Neural cell (in vitro differentiated cells): ENCODE measurements at regions not wholly inside any gene's neighbourhood (a gene's known extent, or its start where the extent isn't known, plus 50 kb on each side); places are given as distances from the start of the nearest gene placed in this dataset.

Experiments used
- H2AFZ ChIP-seq: fragments of 200-600, 300-800 bp; sonication (generic), shearing (Covaris generic); 2 replicates; pipeline ENCODE4 v1.6.0; 2014; ENCODE audit warnings: low read depth, mild to moderate bottlenecking, antibody characterized with exemption, low read length, moderate library complexity
- H3F3A ChIP-seq: fragments of 200-600 bp; shearing (Covaris generic); 2 replicates; pipeline ENCODE4 v1.6.1; 2016; ENCODE audit warnings: mild to moderate bottlenecking, moderate library complexity, mixed read lengths, antibody characterized with exemption, low read length; ENCODE audit not compliant: insufficient read depth, poor library complexity, severe bottlenecking
- H3K27ac ChIP-seq: fragments of 200-600, 300-800 bp; sonication (generic), shearing (Covaris generic); 2 replicates; pipeline ENCODE4 v1.5.1; 2014; ENCODE audit warnings: mild to moderate bottlenecking, low read length, moderate library complexity
- H3K27me3 ChIP-seq: fragments of 300-800, 200-600 bp; sonication (generic), shearing (Covaris generic); 2 replicates; pipeline ENCODE4 v1.6.0; 2014; ENCODE audit warnings: mild to moderate bottlenecking, low read depth, low read length, moderate library complexity; ENCODE audit not compliant: insufficient read depth
- H3K36me3 ChIP-seq: fragments of 300-800, 200-600 bp; sonication (generic), shearing (Covaris generic); 2 replicates; pipeline ENCODE4 v1.5.1; 2014; ENCODE audit warnings: mild to moderate bottlenecking, antibody characterized with exemption, low read length, moderate library complexity; ENCODE audit not compliant: insufficient read depth
- H3K4me2 ChIP-seq: fragments of 300-800, 200-600 bp; sonication (generic), shearing (Covaris generic); 2 replicates; pipeline ENCODE4 v1.6.0; 2014; ENCODE audit warnings: mild to moderate bottlenecking, low read length
- H3K4me3 ChIP-seq: fragments of 300-800, 200-600 bp; sonication (generic), shearing (Covaris generic); 2 replicates; pipeline ENCODE4 v1.5.1; 2014; ENCODE audit warnings: mild to moderate bottlenecking, low read length, moderate library complexity
- H3K79me2 ChIP-seq: fragments of 200-600 bp; shearing (Covaris generic); replicated peaks from 2 replicates; pipeline ENCODE4 v1.6.0; 2014; ENCODE audit warnings: mild to moderate bottlenecking, low read length, moderate library complexity; ENCODE audit not compliant: insufficient read depth
- H3K9ac ChIP-seq: fragments of 300-800, 200-600 bp; sonication (generic), shearing (Covaris generic); 2 replicates; pipeline ENCODE4 v1.6.1; 2016; ENCODE audit warnings: mild to moderate bottlenecking, low read length, mixed read lengths
- H3K9me2 ChIP-seq: fragments of 200-600 bp; shearing (Covaris generic); 2 replicates; pipeline ENCODE4 v1.6.1; 2016; ENCODE audit warnings: mild to moderate bottlenecking, low read length, mixed read lengths; ENCODE audit not compliant: insufficient read depth
- H3K9me3 ChIP-seq: fragments of 200-600, 300-800 bp; sonication (generic), shearing (Covaris generic); 2 replicates; pipeline ENCODE4 v1.6.1; 2016; ENCODE audit warnings: mild to moderate bottlenecking, mixed run types, low read length, moderate library complexity, mixed read lengths
- H4K20me1 ChIP-seq: fragments of 200-600 bp; shearing (Covaris generic); 2 replicates; pipeline ENCODE4 v1.6.1; 2016; ENCODE audit warnings: mild to moderate bottlenecking, mixed run types; ENCODE audit not compliant: insufficient read depth
- CTCF ChIP-seq: fragments of 450-650 bp; IDR thresholded peaks from 2 replicates; pipeline ENCODE4 v1.5.1; 2014; ENCODE audit warnings: antibody characterized with exemption, mild to moderate bottlenecking, moderate library complexity; ENCODE audit not compliant: poor library complexity, severe bottlenecking
- EP300 ChIP-seq: fragments of 450-650 bp; conservative IDR thresholded peaks from 2 replicates; pipeline ENCODE4 v1.6.1; 2014; ENCODE audit warnings: antibody characterized with exemption, mild to moderate bottlenecking, moderate library complexity; ENCODE audit not compliant: poor library complexity, severe bottlenecking
- EZH2 ChIP-seq: fragments of 200-600, 300-800 bp; shearing (Covaris generic), sonication (generic); IDR thresholded peaks from 2 replicates; pipeline ENCODE4 v1.6.1; 2014; ENCODE audit warnings: antibody characterized with exemption, low read length, borderline replicate concordance, mild to moderate bottlenecking; ENCODE audit not compliant: insufficient read depth, poor library complexity, severe bottlenecking
- MXI1 ChIP-seq: fragments of 450-650 bp; conservative IDR thresholded peaks from 2 replicates; pipeline ENCODE4 v1.6.1; 2014; ENCODE audit warnings: antibody characterized with exemption, mild to moderate bottlenecking; ENCODE audit not compliant: poor library complexity, severe bottlenecking
- POLR2AphosphoS5 ChIP-seq: IDR thresholded peaks from 2 replicates; pipeline ENCODE4 v1.6.1; 2012
- RAD21 ChIP-seq: fragments of 450-650 bp; conservative IDR thresholded peaks from 2 replicates; pipeline ENCODE4 v1.6.1; 2014; ENCODE audit warnings: antibody characterized with exemption, mild to moderate bottlenecking, moderate library complexity
- SMC3 ChIP-seq: fragments of 450-650 bp; conservative IDR thresholded peaks from 2 replicates; pipeline ENCODE4 v1.6.1; 2014; ENCODE audit warnings: antibody characterized with exemption, mild to moderate bottlenecking, moderate library complexity; ENCODE audit not compliant: poor library complexity
- TAF1 ChIP-seq: IDR thresholded peaks from 2 replicates; pipeline ENCODE4 v1.6.1; 2012; ENCODE audit warnings: low read depth
- TF ChIP-seq, protein P1 (sequence below): IDR thresholded peaks from 2 replicates; pipeline ENCODE4 v1.6.1; 2012; ENCODE audit warnings: borderline replicate concordance

GRCh38 chr9:7536310-7536939 is 263.2 kb downstream of the DMAC1 start:
- H2AFZ ChIP-seq: no peak overlapping the region
- H3K79me2 ChIP-seq: no peaks in the 10 kb centered on the region
- no peaks in the 10 kb centered on the region for H3K9me3 ChIP-seq
- no peaks in the 10 kb centered on the region for H4K20me1 ChIP-seq
- no peaks in the 10 kb centered on the region for H3K27me3 ChIP-seq
- no peaks in the 10 kb centered on the region for H3K9me2 ChIP-seq
- H3K36me3 ChIP-seq: no peaks in the 10 kb centered on the region
- no peak overlapping the region for H3K4me3 ChIP-seq
- TF ChIP-seq SMC3: no peak
- peak; percentile 34 for TF ChIP-seq CTCF
- no peaks in the 10 kb centered on the region for H3F3A ChIP-seq
- H3K27ac ChIP-seq: no peak overlapping the region
- H3K9ac ChIP-seq: no peak overlapping the region
- H3K4me2 ChIP-seq: no peak overlapping the region

GRCh38 chr9:7534211-7534935 is 265.2 kb downstream of the DMAC1 start:
- H3K36me3 ChIP-seq: no peaks in the 10 kb centered on the region
- H3K27me3 ChIP-seq: no peaks in the 10 kb centered on the region
- no peak overlapping the region for H3K4me2 ChIP-seq
- TF ChIP-seq CTCF (no peak), EZH2 (no peak), POLR2AphosphoS5 (no peak), TAF1 (no peak), MXI1 (no peak), EP300 (no peak), SMC3 (no peak)
- no peaks in the 10 kb centered on the region for H3K9me2 ChIP-seq
- no peaks in the 10 kb centered on the region for H3K9me3 ChIP-seq
- H4K20me1 ChIP-seq: no peaks in the 10 kb centered on the region
- peak overlapping the region; percentile 69 for H3K27ac ChIP-seq
- no peaks in the 10 kb centered on the region for H3K79me2 ChIP-seq
- H3K4me3 ChIP-seq: no peak overlapping the region
- no peak overlapping the region for H3K9ac ChIP-seq
- H3F3A ChIP-seq: no peaks in the 10 kb centered on the region
- H2AFZ ChIP-seq: no peak overlapping the region

- H3K4me3 ChIP-seq: no peak overlapping the region
- H3K79me2 ChIP-seq: no peaks in the 10 kb centered on the region
- no peak overlapping the region for H3K4me2 ChIP-seq
- H3K36me3 ChIP-seq: no peaks in the 10 kb centered on the region
- TF ChIP-seq CTCF (no peak), SMC3 (no peak), EZH2 (no peak), EP300 (no peak), TAF1 (no peak), RAD21 (no peak), POLR2AphosphoS5 (no peak), MXI1 (no peak)
- TF ChIP-seq, protein P1, sequence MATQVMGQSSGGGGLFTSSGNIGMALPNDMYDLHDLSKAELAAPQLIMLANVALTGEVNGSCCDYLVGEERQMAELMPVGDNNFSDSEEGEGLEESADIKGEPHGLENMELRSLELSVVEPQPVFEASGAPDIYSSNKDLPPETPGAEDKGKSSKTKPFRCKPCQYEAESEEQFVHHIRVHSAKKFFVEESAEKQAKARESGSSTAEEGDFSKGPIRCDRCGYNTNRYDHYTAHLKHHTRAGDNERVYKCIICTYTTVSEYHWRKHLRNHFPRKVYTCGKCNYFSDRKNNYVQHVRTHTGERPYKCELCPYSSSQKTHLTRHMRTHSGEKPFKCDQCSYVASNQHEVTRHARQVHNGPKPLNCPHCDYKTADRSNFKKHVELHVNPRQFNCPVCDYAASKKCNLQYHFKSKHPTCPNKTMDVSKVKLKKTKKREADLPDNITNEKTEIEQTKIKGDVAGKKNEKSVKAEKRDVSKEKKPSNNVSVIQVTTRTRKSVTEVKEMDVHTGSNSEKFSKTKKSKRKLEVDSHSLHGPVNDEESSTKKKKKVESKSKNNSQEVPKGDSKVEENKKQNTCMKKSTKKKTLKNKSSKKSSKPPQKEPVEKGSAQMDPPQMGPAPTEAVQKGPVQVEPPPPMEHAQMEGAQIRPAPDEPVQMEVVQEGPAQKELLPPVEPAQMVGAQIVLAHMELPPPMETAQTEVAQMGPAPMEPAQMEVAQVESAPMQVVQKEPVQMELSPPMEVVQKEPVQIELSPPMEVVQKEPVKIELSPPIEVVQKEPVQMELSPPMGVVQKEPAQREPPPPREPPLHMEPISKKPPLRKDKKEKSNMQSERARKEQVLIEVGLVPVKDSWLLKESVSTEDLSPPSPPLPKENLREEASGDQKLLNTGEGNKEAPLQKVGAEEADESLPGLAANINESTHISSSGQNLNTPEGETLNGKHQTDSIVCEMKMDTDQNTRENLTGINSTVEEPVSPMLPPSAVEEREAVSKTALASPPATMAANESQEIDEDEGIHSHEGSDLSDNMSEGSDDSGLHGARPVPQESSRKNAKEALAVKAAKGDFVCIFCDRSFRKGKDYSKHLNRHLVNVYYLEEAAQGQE: no peak
- no peaks in the 10 kb centered on the region for H3K27me3 ChIP-seq
- H3F3A ChIP-seq: no peaks in the 10 kb centered on the region
- H3K9me2 ChIP-seq: no peaks in the 10 kb centered on the region
- no peaks in the 10 kb centered on the region for H4K20me1 ChIP-seq
- H3K27ac ChIP-seq: peak overlapping the region; percentile 69
- H3K9ac ChIP-seq: no peak overlapping the region
- no peaks in the 10 kb centered on the region for H3K9me3 ChIP-seq
- H2AFZ ChIP-seq: peak overlapping the region; percentile 1
These were observed 266.0 kb downstream of the DMAC1 start for GRCh38 chr9:7533376-7534090.
